Mucosa of descending colon (tissue), 3 donors: ENCODE measurements at regions not wholly inside any gene's neighbourhood (a gene's known extent, or its start where the extent isn't known, plus 50 kb on each side); places are given as distances from the start of the nearest gene placed in this dataset.
A peak's percentile ranks its signal among the peaks of the same experiment; 100 is the strongest.

ENCODE experiments used
- ATAC-seq: fragments of 200-7000 bp; cut with Tn5 transposase; one replicate; pipeline ENCODE4 v1.9.1; 2020; ENCODE audit warnings: mild to moderate bottlenecking, moderate library complexity
- DNase-seq, 3 donors: peaks; one replicate each; pipeline ENCODE4 v3.0.0-alpha.2; 2020
- H3K36me3 ChIP-seq: fragments of 200-600 bp; one replicate; pipeline ENCODE4 v1.8.0; 2021; ENCODE audit warnings: low read depth, mild to moderate bottlenecking
- H3K4me1 ChIP-seq: fragments of 200-600 bp; one replicate; pipeline ENCODE4 v1.8.0; 2021; ENCODE audit warnings: low read depth, mild to moderate bottlenecking
- H3K4me3 ChIP-seq: fragments of 200-600 bp; one replicate; pipeline ENCODE4 v1.8.0; 2021; ENCODE audit warnings: mild to moderate bottlenecking
- H3K9me3 ChIP-seq: fragments of 200-600 bp; one replicate; pipeline ENCODE4 v1.8.0; 2021; ENCODE audit warnings: mild to moderate bottlenecking
- intact Hi-C, 2 donors: fragments of 100-400 bp; cut with DNase I in 1 of 2; cut with micrococcal nuclease in 1 of 2; formaldehyde crosslinking; loops; one replicate each; pipeline versions ENCODE4 v1.11.0 to v1.11.1; 2022; cut with DNase I, micrococcal nuclease
- TF ChIP-seq, protein P1 (sequence below): fragments of 200-600 bp; IDR thresholded peaks from one replicate; pipeline ENCODE4 v1.8.0; 2022; ENCODE audit warnings: antibody characterized with exemption, mild to moderate bottlenecking
- donor health status: DM: no; HTN: no; CAD: no; lungs with moderate emphysema.
- donor health status: DM: no; HTN: no; CAD: no.
- donor health status: DM: no; HTN: yes; CAD: no.

- Histone ChIP-seq H3K4me3 (no peak overlapping the region), H3K36me3 (no peaks in the 10 kb centered on the region), H3K9me3 (no peaks in the 10 kb centered on the region), H3K4me1 (no peaks in the 10 kb centered on the region)
- peak; percentile 56 for ATAC-seq
- TF ChIP-seq, protein P1, sequence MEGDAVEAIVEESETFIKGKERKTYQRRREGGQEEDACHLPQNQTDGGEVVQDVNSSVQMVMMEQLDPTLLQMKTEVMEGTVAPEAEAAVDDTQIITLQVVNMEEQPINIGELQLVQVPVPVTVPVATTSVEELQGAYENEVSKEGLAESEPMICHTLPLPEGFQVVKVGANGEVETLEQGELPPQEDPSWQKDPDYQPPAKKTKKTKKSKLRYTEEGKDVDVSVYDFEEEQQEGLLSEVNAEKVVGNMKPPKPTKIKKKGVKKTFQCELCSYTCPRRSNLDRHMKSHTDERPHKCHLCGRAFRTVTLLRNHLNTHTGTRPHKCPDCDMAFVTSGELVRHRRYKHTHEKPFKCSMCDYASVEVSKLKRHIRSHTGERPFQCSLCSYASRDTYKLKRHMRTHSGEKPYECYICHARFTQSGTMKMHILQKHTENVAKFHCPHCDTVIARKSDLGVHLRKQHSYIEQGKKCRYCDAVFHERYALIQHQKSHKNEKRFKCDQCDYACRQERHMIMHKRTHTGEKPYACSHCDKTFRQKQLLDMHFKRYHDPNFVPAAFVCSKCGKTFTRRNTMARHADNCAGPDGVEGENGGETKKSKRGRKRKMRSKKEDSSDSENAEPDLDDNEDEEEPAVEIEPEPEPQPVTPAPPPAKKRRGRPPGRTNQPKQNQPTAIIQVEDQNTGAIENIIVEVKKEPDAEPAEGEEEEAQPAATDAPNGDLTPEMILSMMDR: no peak
- intact Hi-C loops: no loop called here
- peak in 1 of 3 donors; percentile 3 for DNase-seq
Observed at GRCh38 chr12:66776974-66777373, 98.1 kb upstream of the GRIP1 start.

DNA sequence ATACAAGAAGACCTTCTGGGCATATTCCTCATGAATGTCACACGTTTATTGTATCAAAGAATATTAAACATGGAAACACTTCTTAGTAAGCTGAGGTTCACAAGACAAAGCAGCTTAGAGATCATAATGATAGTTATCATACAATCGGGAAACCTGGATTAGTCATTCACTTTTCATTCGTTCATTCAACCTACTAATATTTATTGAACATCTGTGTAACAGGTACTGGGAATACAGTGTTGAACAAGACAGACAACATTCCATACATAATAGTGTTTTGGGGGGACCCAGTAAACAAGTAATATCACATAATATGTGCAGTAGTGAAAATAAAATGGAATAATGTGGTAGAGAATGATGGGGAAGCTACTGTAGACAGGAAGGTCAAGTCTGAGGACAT lies 100.6 kb upstream of the GRIP1 start:
- DNase-seq (no peak), ATAC-seq (no peak)
- Histone ChIP-seq H3K4me3 (no peak overlapping the region), H3K9me3 (no peaks in the 10 kb centered on the region), H3K4me1 (no peaks in the 10 kb centered on the region), H3K36me3 (no peaks in the 10 kb centered on the region)
- intact Hi-C loops: no loop called here
- TF ChIP-seq, protein P1: no peak

DNA sequence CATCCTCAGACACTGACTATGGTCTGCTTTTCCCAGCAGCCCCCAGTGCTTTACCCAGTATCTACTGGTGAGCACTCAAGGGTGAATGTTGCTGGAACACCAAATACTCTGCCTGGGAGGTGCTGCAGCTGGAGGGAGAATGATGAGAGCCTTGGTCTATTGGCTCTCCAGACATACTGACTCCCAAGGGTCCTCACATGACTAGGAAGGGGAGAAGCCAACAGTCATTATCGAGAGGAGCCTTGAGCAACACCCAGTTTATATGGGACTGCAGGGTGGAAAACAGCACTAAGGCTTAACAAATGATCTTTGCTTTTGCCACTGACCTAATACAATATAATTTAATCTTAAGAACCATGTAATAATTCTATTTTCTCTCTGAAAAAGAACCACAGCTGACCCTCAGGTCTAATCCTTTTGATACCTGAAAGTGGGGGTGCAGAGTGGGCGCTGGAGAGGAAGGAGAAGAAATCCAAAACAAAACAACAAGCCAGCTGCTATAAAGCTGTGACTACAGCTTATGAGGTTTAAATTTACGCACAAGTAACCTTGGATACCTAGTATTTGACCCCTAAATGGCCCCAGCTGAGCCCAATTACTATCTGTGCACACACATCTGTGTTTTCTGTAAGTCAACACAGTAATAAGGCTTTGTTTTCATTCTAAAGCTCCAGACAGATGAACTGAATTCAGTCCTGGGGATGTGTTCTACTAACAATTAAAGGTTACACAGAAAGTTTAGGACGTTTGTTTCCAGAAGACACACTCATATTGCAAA lies 107.8 kb upstream of the GRIP1 start:
- TF ChIP-seq, protein P1: no peak
- ATAC-seq: no peak
- Histone ChIP-seq H3K36me3 (no peaks in the 10 kb centered on the region), H3K9me3 (no peaks in the 10 kb centered on the region), H3K4me1 (no peaks in the 10 kb centered on the region), H3K4me3 (no peak overlapping the region)
- intact Hi-C loops: no loop called here
- no peak for DNase-seq

GRCh38 chr12:66799551-66799950 lies 120.7 kb upstream of the GRIP1 start:
- DNase-seq (no peak), ATAC-seq (no peak)
- no peaks in the 10 kb centered on the region for H3K9me3 ChIP-seq
- H3K4me1 ChIP-seq: no peaks in the 10 kb centered on the region
- TF ChIP-seq, protein P1: no peak
- intact Hi-C loops: no loop called here
- no peak overlapping the region for H3K4me3 ChIP-seq
- no peaks in the 10 kb centered on the region for H3K36me3 ChIP-seq

GRCh38 chr12:66800046-66800445 lies 121.2 kb upstream of the GRIP1 start:
- ATAC-seq (no peak), DNase-seq (no peak)
- Histone ChIP-seq H3K4me3 (no peak overlapping the region), H3K9me3 (no peaks in the 10 kb centered on the region), H3K36me3 (no peaks in the 10 kb centered on the region), H3K4me1 (no peaks in the 10 kb centered on the region)
- intact Hi-C loops: no loop called here
- TF ChIP-seq, protein P1: no peak
